H9 (cell line): ENCODE measurements at regions not wholly inside any gene's neighbourhood (a gene's known extent, or its start where the extent isn't known, plus 50 kb on each side); places are given as distances from the start of the nearest gene placed in this dataset.

Experiments used
- DNase-seq: peaks from one replicate; pipeline ENCODE4 v3.0.0-alpha.2; 2017
- H2AFZ ChIP-seq: one replicate; pipeline ENCODE4 v1.6.1; 2013; ENCODE audit warnings: mild to moderate bottlenecking, low read length, control low read depth, moderate library complexity
- H2AK5ac ChIP-seq: 2 replicates; pipeline ENCODE4 v1.6.1; 2013; ENCODE audit warnings: low read length, control low read depth, mixed read lengths; ENCODE audit not compliant: insufficient read length
- H2BK120ac ChIP-seq: one replicate; pipeline ENCODE4 v1.6.1; 2013; ENCODE audit warnings: low read depth, mild to moderate bottlenecking, low read length, control low read depth, inconsistent platforms; ENCODE audit not compliant: poor library complexity, severe bottlenecking
- H2BK12ac ChIP-seq: 2 replicates; pipeline ENCODE4 v1.6.1; 2013; ENCODE audit warnings: low read length, control low read depth, mixed read lengths, low read depth; ENCODE audit not compliant: insufficient read length
- H2BK15ac ChIP-seq: 2 replicates; pipeline ENCODE4 v1.6.1; 2013; ENCODE audit warnings: low read depth, low read length, control low read depth
- H2BK20ac ChIP-seq: one replicate; pipeline ENCODE4 v1.6.1; 2013; ENCODE audit warnings: low read depth, mild to moderate bottlenecking, low read length, control low read depth, inconsistent platforms; ENCODE audit not compliant: poor library complexity, severe bottlenecking
- H2BK5ac ChIP-seq: 2 replicates; pipeline ENCODE4 v1.6.1; 2013; ENCODE audit warnings: low read length, control low read depth, mixed read lengths; ENCODE audit not compliant: insufficient read length
- H3K14ac ChIP-seq: 2 replicates; pipeline ENCODE4 v1.6.1; 2013; ENCODE audit warnings: low read length, control low read depth; ENCODE audit not compliant: insufficient read depth
- H3K18ac ChIP-seq: 2 replicates; pipeline ENCODE4 v1.6.1; 2013; ENCODE audit warnings: low read depth, mild to moderate bottlenecking, mixed read lengths, low read length, control low read depth; ENCODE audit not compliant: insufficient read length
- H3K23ac ChIP-seq: 2 replicates; pipeline ENCODE4 v1.6.1; 2013; ENCODE audit warnings: low read length, control low read depth, mixed read lengths, low read depth; ENCODE audit not compliant: insufficient read length
- H3K23me2 ChIP-seq: 2 replicates; pipeline ENCODE4 v1.6.1; 2013; ENCODE audit warnings: low read depth, mild to moderate bottlenecking, mixed read lengths, low read length, control low read depth; ENCODE audit not compliant: insufficient read length, poor library complexity, severe bottlenecking
- H3K27ac ChIP-seq: 2 replicates; pipeline ENCODE4 v1.5.1; 2013; ENCODE audit warnings: low read length, control low read depth, mixed read lengths, low read depth; ENCODE audit not compliant: insufficient read length
- H3K27me3 ChIP-seq: 2 replicates; pipeline ENCODE4 v1.6.1; 2013; ENCODE audit warnings: low read length, control low read depth, inconsistent platforms; ENCODE audit not compliant: insufficient read depth
- H3K4ac ChIP-seq: 2 replicates; pipeline ENCODE4 v1.6.1; 2013; ENCODE audit warnings: low read depth, mild to moderate bottlenecking, control low read depth, inconsistent platforms, low read length, moderate library complexity
- H3K4me1 ChIP-seq: 2 replicates; pipeline ENCODE4 v1.6.1; 2013; ENCODE audit warnings: low read length, control low read depth, inconsistent platforms; ENCODE audit not compliant: insufficient read depth
- H3K4me2 ChIP-seq: 2 replicates; pipeline ENCODE4 v1.6.1; 2013; ENCODE audit warnings: low read length, control low read depth, mixed read lengths; ENCODE audit not compliant: insufficient read length, insufficient read depth
- H3K56ac ChIP-seq: 2 replicates; pipeline ENCODE4 v1.6.1; 2013; ENCODE audit warnings: low read depth, mild to moderate bottlenecking, mixed read lengths, low read length, control low read depth; ENCODE audit not compliant: insufficient read length
- H3K79me1 ChIP-seq: 2 replicates; pipeline ENCODE4 v1.6.1; 2013; ENCODE audit warnings: low read depth, mild to moderate bottlenecking, moderate library complexity, low read length, control low read depth, inconsistent platforms; ENCODE audit not compliant: insufficient read depth, poor library complexity, severe bottlenecking
- H3K79me2 ChIP-seq: 2 replicates; pipeline ENCODE4 v1.6.1; 2013; ENCODE audit warnings: low read length, control low read depth, inconsistent platforms; ENCODE audit not compliant: insufficient read depth
- H3K9ac ChIP-seq: 2 replicates; pipeline ENCODE4 v1.6.1; 2013; ENCODE audit warnings: low read length, control low read depth, mixed read lengths; ENCODE audit not compliant: insufficient read length; ENCODE audit errors: extremely low read depth
- H3K9me3 ChIP-seq: one replicate; pipeline ENCODE4 v1.6.1; 2013; ENCODE audit warnings: low read depth, low read length, inconsistent platforms; ENCODE audit not compliant: control insufficient read depth
- H3T11ph ChIP-seq: one replicate; pipeline ENCODE4 v1.6.1; 2013; ENCODE audit warnings: mild to moderate bottlenecking, low read length, control low read depth, inconsistent platforms
- H4K20me1 ChIP-seq: one replicate; pipeline ENCODE4 v1.6.1; 2013; ENCODE audit not compliant: control insufficient read depth, insufficient read length, insufficient read depth
- H4K5ac ChIP-seq: 2 replicates; pipeline ENCODE4 v1.6.1; 2013; ENCODE audit warnings: low read depth, mild to moderate bottlenecking, mixed read lengths, low read length, control low read depth; ENCODE audit not compliant: insufficient read length
- H4K8ac ChIP-seq: replicated peaks from 2 replicates; pipeline ENCODE4 v1.6.1; 2013; ENCODE audit warnings: low read length, control low read depth, mixed read lengths, low read depth; ENCODE audit not compliant: insufficient read length
- H4K91ac ChIP-seq: 2 replicates; pipeline ENCODE4 v1.6.1; 2013; ENCODE audit warnings: low read depth, mild to moderate bottlenecking, moderate library complexity, mixed read lengths, low read length, control low read depth; ENCODE audit not compliant: insufficient read length
- H3K27ac Mint-ChIP-seq, 3 experiments: 2 replicates in 2 of 3; 3 replicates in 1 of 3; pipeline ENCODE4 v1.8.0; 2020 to 2021; ENCODE audit warnings: mixed read lengths in 3 of 3, mild to moderate bottlenecking in 1 of 3, moderate library complexity in 1 of 3
- H3K27me3 Mint-ChIP-seq: 2 replicates; pipeline ENCODE4 v1.8.0; 2021; ENCODE audit warnings: low read depth, mild to moderate bottlenecking, moderate library complexity, mixed read lengths
- H3K36me3 Mint-ChIP-seq, 3 experiments: 2 replicates in 2 of 3; 3 replicates in 1 of 3; pipeline ENCODE4 v1.8.0; 2020 to 2021; ENCODE audit warnings: low read depth in 3 of 3, mixed read lengths in 3 of 3; ENCODE audit not compliant: insufficient read depth in 1 of 3
- H3K4me1 Mint-ChIP-seq, 2 experiments: 2 replicates each; pipeline ENCODE4 v1.8.0; 2020; ENCODE audit warnings: mixed read lengths in 2 of 2
- H3K4me3 Mint-ChIP-seq, 2 experiments: 2 replicates in 1 of 2; 3 replicates in 1 of 2; pipeline ENCODE4 v1.8.0; 2020 to 2021; ENCODE audit warnings: mild to moderate bottlenecking in 2 of 2, mixed read lengths in 2 of 2, moderate library complexity in 1 of 2
- H3K9me3 Mint-ChIP-seq, 2 experiments: 2 replicates in 1 of 2; 3 replicates in 1 of 2; pipeline ENCODE4 v1.8.0; 2020; ENCODE audit warnings: mild to moderate bottlenecking in 2 of 2, mixed read lengths in 2 of 2, moderate library complexity in 1 of 2
- WGBS: extraction: QIAGEN DNeasy Blood & Tissue Kit; methylation state at CpG from one replicate; pipeline ENCODE4 v1.1.7; 2013; ENCODE audit warnings: missing lambda C conversion rate, low lambda C conversion rate, mixed read lengths; ENCODE audit not compliant: insufficient read length; ENCODE audit errors: extremely low coverage; 5-methylcytosine and 5-hydroxymethylcytosine counted together
- TF ChIP-seq, protein P1 (sequence below): fragments of 200-600 bp; sonication (generic); conservative IDR thresholded peaks from 3 replicates; pipeline ENCODE4 v1.8.0; 2021; ENCODE audit warnings: antibody characterized with exemption, mild to moderate bottlenecking

DNA sequence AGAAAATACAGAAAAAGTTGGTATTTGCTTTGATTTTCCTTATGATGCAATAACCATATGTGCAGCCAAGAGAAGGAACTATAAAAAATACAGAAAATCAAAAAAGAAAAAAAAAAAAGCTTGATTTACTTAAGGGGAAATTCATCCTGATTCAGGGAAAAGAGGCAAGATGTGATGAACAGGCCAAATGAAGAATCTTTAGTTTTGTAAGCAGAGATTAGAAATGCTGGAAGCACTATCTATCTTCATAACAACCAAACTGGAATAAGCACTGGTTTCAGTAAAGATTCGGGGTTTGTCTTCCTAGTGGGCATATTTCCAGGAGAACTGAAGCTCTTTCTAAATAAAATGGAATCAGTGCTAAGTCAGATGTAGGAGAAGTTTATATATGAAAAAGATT is 82.9 kb upstream of the KCNIP4 start:
- Mint-ChIP-seq H3K4me1 (peaks cover 11 to 14% of the 10 kb centered on the region in 2 experiments), H3K36me3 (no peaks in the 10 kb centered on the region; a peak in 1 of 7 replicates), H3K27ac (no peak overlapping the region), H3K27me3 (no peaks in the 10 kb centered on the region), H3K9me3 (peaks cover 0 to 2% of the 10 kb centered on the region in 2 experiments; a peak in 2 of 5 replicates), H3K4me3 (no peak overlapping the region)
- Histone ChIP-seq H2AK5ac (no peak overlapping the region), H2BK120ac (no peak overlapping the region), H2AFZ (no peak overlapping the region), H3K4me1 (no peaks in the 10 kb centered on the region), H4K91ac (no peak overlapping the region), H2BK15ac (no peak overlapping the region), H4K5ac (no peak overlapping the region), H3K23me2 (no peaks in the 10 kb centered on the region), H3K79me1 (no peaks in the 10 kb centered on the region), H3K18ac (no peak overlapping the region), H3K14ac (no peak overlapping the region), H3K56ac (no peak overlapping the region), H3K79me2 (no peaks in the 10 kb centered on the region), H3K9ac (no peak overlapping the region), H4K8ac (no peak overlapping the region), H3K27ac (no peak overlapping the region), H4K20me1 (no peaks in the 10 kb centered on the region), H3K9me3 (no peaks in the 10 kb centered on the region), H3K23ac (no peak overlapping the region), H3T11ph (no peak overlapping the region), H3K27me3 (no peaks in the 10 kb centered on the region), H2BK12ac (no peak overlapping the region), H3K4ac (no peak overlapping the region), H3K4me2 (no peak overlapping the region), H2BK5ac (no peak overlapping the region), H2BK20ac (no peak overlapping the region)
- TF ChIP-seq, protein P1, sequence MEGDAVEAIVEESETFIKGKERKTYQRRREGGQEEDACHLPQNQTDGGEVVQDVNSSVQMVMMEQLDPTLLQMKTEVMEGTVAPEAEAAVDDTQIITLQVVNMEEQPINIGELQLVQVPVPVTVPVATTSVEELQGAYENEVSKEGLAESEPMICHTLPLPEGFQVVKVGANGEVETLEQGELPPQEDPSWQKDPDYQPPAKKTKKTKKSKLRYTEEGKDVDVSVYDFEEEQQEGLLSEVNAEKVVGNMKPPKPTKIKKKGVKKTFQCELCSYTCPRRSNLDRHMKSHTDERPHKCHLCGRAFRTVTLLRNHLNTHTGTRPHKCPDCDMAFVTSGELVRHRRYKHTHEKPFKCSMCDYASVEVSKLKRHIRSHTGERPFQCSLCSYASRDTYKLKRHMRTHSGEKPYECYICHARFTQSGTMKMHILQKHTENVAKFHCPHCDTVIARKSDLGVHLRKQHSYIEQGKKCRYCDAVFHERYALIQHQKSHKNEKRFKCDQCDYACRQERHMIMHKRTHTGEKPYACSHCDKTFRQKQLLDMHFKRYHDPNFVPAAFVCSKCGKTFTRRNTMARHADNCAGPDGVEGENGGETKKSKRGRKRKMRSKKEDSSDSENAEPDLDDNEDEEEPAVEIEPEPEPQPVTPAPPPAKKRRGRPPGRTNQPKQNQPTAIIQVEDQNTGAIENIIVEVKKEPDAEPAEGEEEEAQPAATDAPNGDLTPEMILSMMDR: no peak
- no CpG with 5 or more reads among the region's 1 CpG for whole genome bisulfite sequencing
- DNase-seq: no peak
